ENCODE measurements at regions not wholly inside any gene's neighbourhood (a gene's known extent, or its start where the extent isn't known, plus 50 kb on each side); places are given as distances from the start of the nearest gene placed in this dataset.
"Not testable (repeated sequence)": the region's sequence is repeated elsewhere in the genome, so short reads cannot be mapped to it uniquely, and the experiment has no call there.

DNA sequence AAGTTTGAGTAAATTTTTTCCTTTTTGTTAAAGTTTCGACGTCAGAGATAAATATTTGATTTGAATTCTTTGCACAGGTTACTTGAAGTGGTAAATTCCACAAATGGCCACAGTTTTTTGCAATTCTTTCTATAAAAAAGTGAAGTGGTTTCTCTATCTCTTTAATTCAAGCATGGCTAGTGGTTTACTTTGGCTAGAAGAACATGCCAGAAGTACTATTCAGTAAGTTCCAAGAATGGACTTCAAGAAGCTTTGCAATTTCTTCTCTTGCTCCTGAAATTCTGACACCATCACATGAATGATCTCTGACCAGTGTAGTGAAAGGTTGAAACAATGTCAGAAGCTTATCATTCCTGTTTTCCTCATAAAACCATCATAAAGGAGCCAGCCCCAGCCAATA, 55.7 kb upstream of the RNPC3 start:
- intact Hi-C loops (cut with micrococcal nuclease): loop anchor here (10.0 kb wide), 1 partner anchor 285 kb away; no protein-coding TSS in a partner anchor

DNA sequence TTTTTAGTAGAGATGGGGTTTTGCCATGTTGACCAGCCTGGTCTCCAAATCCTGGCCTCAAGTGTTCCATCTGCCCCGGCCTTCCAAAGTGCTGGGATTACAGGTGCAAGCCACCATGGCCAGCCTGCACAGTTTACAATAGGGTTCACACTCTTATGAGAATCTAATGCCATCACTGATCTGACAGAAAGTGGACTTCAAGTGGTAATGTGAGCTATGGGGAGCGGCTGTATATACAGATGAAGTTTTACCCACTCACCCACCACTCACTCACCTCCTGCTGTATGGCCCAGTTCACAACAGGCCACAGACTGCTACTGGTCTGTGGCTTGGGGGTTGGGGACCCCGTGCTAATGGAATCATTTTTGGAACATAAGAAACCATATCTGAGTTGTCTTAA, 58.4 kb upstream of the RNPC3 start:
- intact Hi-C loops (cut with micrococcal nuclease): loop anchor here (10.0 kb wide), 1 partner anchor 282 kb away; no protein-coding TSS in a partner anchor

DNA sequence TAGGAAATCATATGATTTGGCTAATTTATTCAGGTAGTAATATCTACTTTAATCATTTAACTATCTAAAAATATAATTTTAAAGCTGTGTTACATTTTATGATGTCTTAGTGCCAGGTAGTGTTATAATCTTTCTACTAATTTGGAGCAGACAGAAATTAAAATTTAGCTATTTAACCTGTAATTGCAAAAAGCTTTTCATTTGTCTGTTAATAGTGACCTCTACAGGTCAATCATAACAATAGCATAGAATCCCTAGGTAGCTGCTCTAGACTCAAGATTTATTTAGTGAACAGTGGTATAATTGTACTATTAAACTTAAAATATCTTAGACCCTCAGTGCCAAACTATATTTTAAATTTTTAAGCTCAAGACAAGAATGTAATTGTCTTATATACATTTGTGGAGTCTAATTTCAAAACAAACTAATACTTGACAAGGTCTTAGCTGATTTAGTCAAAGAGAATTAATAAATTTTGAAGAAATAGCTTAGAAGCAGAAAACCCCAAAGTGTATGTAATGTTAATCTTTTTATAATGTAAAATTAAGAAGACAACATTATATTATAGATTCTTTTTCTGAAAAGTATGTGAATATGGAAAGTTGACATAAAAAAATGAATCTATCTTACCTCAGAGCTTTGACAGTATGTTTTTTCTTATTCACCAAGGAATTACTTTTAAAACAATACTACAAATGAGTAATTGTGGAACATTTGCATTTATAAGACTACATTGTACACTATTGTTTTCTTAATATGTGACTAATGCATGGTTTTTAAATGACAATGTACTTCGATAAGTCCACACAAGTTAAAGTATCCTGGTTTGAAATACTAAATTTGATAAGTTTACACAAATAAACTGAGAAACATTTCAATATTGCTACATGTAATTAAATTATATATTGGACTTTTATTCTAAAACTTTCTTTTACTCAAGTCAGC, 64.1 kb upstream of the RNPC3 start:
- intact Hi-C loops (cut with micrococcal nuclease): loop anchor here (1.0 to 10.0 kb wide), 4 partner anchors 60 to 1939 kb away; no protein-coding TSS in a partner anchor

DNA sequence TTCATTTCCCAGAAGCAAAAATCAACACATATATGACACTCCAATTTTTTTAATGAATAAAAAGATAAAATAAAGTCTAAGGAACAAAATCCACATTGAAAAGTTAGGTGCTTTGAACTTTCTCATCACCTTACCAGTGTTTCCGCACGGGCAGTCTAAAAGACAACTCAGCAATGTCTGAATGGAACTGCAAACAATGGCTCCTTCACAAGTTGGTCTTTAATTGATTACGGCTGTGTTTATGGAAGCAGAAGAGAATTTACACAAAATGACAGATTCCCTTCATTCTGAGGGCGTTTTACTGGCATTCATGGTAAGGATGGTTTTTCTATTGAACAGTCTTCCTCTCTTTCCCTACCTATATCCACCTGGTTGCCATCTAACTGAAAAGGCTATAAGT, 65.0 kb upstream of the RNPC3 start:
- intact Hi-C loops (cut with micrococcal nuclease): loop anchor here (5.0 to 10.0 kb wide), 2 partner anchors 276 to 1938 kb away; no protein-coding TSS in a partner anchor

DNA sequence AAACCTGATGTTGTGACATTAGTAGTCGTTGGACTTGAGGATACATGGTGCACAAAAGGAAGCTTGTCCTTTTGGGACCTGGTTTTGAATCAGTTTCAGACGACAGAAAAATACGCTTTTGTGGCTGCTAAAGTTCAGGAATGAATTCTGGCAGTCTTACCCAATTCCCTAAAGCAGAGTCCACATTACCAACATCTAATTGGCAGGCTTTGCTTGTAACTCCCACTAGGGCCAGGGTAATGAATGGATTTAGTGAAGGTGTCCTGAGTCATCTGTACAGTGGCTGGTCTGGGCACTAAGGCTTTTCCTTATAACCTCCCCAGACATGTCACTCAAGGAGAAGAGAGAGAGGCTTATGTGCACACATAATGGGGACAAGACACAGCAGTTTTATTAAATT, 66.2 kb upstream of the RNPC3 start:
- intact Hi-C loops (cut with micrococcal nuclease): no loop called here

DNA sequence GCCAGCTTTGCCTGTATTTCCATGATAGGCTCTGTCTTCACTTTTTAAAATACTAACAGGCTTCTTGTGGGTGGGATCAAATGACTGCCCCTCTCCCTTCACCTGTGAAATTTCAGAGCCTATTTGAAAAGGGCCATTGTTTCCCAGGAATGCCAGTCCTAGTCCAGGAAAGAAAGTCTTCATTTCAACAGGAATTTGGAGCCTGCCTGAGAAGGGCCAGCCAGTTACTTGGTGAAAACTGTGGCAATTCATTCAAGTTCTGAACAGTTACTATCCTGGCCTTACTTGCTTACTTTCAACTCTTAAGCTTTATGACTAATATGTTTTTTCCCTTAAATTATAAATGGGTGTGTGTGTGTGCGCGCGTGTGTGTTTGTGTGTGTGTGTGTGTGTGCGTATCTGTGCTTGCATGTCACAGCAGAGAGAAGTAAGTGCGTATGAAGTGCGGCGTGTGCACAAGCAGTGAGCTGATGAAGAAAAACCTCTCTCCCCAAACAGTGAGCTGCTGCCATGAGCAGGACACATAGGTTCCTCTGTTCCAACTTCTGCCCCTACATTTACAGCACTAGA, 67.5 kb upstream of the RNPC3 start:
- intact Hi-C loops (cut with micrococcal nuclease): no loop called here

DNA sequence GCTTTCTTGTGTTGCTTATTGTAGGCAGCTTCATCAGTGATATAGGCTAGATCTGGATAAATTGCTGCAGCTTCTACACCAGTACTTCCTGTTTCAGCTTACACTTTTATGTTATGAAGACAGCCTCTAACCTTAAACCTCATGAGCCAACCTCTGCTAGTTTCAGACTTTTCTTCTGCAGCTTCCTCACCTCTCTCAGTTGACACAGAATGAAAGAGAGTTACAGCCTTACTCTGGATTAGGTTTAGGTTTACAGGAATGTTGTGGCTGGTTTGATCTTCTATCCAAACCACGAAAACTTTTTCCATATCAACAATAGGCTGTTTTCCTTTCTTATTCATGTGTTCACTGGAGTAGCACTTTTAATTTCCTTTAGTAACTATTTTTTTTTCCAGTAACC, 76.9 kb upstream of the RNPC3 start:
- intact Hi-C loops (cut with micrococcal nuclease): no loop called here

DNA sequence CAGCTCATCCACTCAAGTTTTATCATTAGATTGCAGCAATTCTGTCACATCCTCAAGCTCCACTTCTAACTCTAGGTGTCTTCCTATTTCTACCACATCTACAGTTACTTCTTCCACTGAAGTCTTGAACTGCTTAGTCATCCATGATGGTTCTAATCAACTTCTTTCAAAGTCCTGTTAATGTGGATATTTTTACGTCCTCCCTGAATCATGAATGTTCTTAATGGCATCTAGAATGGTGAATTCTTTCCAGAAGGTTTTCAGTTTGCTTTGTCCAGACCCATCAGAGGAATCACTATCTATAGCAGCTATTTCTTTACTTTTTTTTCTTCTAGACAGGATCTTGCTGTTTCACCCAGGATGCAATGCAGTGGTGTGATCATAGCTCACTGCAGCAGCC, 78.0 kb upstream of the RNPC3 start:
- intact Hi-C loops (cut with micrococcal nuclease): no loop called here

DNA sequence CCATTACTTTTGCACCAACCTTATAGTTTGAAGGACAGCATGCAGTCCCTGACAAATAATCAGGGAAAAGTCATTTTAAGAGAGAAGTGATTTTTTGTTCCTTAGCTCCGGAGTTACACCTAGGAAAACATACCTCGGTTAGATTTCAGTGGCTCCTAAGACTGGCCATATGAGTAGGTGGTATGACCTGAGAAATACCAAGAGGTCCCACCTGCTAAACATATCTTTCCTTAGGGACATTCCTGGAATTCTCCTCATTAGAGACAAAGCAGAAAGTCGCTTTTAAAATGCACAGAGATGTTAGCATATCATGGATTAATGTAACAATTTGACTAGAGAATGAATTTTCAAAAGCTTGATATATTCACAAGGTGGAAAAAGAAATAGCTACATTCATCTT, 84.2 kb upstream of the RNPC3 start:
- intact Hi-C loops (cut with micrococcal nuclease): no loop called here

DNA sequence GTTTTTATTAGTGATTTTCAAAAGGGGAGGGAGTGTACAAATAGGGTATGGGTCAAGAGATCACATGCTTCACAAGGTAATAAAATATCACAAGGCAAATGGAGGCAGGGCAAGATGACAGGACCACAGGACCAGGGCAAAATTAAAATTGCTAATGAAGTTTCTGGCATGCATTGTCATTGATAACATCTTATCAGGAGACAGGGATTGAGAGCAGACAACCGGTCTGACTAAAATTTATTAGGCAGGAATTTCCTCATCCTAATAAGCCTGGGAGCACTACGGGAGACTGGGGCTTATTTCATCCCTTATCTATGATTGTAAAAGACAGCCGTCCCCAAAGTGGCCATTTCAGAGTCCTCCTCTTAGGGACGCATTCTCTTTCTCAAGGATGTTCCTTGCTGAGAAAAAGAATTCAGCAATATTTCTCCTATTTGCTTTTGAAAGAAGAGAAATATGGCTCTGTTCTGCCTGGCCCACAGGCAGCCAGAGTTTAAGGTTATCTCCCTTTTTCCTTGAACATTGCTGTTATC, 88.9 kb upstream of the RNPC3 start:
- intact Hi-C loops (cut with micrococcal nuclease): not testable (repeated sequence)

DNA sequence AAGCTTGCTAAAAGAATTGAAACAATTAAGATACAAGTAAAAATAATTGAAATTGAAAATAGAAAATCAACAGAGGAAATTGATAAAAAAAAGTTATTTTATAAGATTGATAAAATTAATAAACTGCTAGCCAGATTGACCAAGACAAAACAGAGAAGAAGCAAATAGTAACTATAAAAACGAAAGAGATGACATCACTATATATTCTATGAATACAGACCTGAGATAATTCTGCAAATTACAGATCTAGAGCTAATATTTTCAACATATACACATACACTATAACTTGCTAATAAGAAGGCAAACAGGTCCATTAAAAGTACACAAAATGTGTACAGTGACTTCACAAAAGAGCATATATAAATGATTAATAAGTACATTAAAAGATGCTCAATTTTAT, 90.1 kb upstream of the RNPC3 start:
- intact Hi-C loops (cut with micrococcal nuclease): no loop called here

DNA sequence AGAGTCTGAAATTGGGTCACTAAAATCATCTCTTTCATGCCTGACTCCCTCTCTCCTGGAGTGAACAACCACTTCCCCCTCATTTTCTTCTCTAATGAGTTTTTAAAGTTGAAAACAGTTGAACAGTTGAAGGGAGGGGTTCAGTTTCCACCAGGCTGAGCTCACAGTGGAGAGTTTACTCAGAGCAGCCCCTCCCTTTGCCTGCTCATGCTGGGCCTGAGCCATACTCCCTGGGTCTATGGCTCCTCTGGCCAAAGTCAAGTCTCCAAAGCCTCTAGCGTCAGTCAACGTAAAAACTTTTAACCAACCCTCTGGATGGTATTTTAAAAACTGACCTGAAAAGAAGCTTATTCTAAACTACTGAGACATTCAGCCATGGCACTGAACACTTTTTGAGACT, 100.8 kb upstream of the RNPC3 start:
- intact Hi-C loops (cut with micrococcal nuclease): no loop called here

DNA sequence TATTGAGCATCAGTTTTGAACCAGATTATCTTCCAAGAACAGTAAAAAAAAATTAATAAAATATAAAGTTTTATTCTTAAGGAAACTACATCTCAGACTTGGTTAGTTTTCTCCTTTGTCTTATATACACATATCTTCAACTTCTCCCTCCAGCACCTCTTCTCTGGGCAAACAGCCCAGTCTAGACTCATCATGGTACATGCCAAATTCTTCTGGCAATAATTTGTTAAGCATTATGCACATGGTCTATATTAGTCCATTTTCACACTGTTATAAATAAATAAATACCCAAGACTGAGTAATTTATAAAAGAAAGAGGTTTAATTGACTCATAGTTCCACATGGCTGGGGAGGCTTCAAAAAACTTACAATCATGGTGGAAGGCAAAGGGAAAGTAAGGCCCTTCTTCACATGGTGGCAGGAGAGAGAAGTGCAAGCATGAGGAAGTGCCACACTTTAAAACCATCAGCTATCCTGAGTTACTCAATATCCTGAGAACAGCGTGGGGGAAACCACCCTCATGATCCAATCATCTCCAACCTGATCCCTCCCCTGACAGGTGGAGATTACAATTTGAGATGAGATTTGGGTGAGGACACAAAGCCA, 108.7 kb upstream of the RNPC3 start:
- intact Hi-C loops (cut with micrococcal nuclease): no loop called here

DNA sequence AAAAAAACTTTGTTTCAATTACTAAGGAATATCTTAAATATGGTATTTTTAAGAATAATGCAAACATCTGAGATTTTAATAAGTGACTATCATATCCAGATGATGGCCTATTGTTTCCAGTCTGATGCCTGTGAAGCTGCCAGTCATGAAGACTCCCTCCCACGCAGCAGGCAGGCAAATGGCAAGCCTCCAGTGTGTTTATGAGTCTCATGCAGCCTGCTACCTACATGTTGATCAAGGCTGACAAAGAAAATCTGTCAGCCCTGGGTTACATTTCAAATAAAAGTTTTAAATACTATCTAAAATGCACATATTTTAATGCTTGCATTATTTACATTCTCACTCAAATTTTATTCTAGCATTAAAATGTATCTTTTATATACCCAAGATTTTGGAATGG, 137.6 kb upstream of the RNPC3 start:
- intact Hi-C loops (cut with micrococcal nuclease): no loop called here

DNA sequence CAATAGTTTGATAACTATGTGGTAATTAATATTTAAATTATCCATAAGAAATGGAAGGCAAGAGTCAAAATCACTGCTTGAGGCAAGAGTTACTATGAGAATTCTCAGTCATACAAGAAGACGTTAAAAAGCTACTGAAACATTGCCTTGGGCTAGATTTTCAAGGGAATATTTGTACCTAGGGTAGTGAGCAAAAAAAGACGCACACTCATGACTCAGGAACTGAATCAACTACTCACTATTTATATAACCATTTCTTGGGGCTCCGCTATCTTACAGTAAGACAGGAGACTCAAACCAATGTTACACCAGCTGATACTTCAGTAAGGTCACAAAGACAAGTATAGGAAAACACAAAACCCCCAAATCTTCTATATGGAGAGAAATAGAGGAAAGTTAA, 151.5 kb upstream of the RNPC3 start:
- intact Hi-C loops (cut with micrococcal nuclease): no loop called here

DNA sequence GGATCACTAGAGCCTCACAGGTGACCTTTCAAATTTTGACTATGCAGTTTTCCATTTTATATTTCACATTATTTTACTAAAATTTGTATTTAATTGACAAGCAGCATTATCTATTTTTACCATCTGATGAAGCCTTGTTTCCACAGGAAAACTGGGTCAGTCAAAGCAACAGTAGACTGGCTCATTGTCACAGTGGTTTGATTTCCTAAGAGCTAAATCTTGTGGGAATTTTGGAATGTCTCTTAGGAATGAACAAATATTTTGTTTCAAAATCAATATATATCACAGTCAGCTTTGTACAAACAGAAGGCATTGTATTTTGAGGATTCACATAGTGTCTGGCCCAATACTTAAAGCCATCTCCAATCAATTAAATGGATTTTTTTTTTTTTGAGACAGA, 152.6 kb upstream of the RNPC3 start:
- intact Hi-C loops (cut with micrococcal nuclease): no loop called here

DNA sequence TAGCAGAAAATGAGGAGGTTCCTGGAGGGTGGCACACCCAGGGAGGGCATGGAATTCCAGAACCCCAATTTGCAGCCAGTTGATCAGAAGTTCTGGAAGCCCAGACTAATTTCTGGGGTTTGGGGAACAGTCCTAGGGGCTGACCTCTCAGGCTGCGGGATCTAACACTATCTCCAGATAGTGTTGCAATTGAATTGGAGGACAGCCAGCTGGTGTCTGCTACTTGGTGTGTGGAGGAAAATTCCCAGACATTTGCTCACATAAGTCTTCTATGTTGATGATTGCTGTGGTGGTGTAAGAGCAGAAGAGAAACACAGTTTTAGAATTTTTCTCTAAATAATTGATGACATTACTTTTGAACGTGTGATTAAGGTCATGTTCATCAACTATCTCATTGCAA, 154.3 kb upstream of the RNPC3 start:
- intact Hi-C loops (cut with micrococcal nuclease): no loop called here

DNA sequence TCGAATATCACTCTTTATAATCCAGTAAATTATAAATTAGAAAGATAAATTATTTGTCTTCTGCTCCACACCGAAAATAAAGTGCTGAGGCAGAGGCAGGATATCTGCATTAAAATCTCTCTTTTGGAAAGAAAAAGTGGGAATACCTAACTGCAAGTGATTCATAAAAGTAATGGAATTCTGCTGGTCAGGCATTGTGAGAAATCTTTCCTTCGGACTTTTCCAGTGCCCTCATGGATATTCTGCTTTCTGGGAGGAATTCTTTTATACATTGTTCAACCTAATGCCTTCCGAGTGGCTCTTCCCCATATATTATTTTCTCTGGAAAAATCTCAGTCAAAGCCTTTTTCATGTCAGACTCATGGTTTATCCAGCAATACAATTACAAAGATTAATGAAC, 158.3 kb upstream of the RNPC3 start:
- intact Hi-C loops (cut with micrococcal nuclease): loop anchor here (5.0 kb wide), 1 partner anchor 150 kb away; no protein-coding TSS in a partner anchor

DNA sequence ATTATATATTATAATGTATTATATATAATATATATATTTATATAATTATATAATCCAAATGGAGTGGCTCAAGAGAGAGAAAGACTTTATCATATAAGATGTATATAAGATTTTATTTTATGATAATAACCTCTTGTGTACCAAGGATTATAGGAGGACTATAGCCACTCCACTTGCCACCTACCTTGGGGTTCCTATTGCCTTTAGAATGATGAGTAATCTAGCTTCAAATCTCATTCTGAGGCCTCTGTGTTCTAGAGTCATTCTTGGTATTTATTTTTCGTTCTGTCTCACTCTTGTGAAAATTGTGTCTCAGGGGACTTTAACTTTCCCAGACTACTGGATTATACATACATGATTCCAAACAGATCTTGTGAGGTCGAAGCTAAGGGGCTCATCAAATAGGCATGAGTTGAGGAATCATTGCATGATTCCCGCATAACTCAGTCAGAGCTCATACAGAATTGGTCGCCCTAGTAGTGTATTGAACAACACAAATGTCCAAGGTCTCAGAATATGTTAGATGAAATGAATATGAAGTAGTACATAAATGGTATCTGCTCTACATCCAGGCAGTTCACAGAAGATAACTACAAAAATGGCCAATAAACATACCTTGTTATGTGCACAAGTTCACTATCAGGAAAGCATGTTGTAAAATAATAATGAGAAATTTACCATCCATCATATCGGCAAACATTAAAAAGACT, 159.5 kb upstream of the RNPC3 start:
- intact Hi-C loops (cut with micrococcal nuclease): loop anchor here (5.0 kb wide), 1 partner anchor 151 kb away; no protein-coding TSS in a partner anchor

DNA sequence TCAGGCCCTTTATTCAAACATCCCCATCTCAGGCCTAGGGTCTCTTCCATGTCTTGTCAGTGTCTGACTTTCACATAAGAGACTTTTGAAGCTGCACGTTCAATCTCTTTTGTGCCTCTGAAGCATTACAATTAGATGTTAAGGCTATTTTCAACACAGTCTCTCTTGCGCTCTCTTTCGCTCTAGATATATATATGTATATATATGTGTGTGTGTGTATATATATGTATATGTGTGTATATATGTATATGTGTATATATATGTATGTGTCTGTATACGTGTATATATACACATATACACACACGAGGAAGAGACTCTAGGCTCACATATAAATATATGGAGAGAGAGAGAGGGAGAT, 162.5 kb upstream of the RNPC3 start:
- intact Hi-C loops (cut with micrococcal nuclease): loop anchor here (5.0 kb wide), 1 partner anchor 164 kb away; the partner anchor contains the start of gene RNPC3

DNA sequence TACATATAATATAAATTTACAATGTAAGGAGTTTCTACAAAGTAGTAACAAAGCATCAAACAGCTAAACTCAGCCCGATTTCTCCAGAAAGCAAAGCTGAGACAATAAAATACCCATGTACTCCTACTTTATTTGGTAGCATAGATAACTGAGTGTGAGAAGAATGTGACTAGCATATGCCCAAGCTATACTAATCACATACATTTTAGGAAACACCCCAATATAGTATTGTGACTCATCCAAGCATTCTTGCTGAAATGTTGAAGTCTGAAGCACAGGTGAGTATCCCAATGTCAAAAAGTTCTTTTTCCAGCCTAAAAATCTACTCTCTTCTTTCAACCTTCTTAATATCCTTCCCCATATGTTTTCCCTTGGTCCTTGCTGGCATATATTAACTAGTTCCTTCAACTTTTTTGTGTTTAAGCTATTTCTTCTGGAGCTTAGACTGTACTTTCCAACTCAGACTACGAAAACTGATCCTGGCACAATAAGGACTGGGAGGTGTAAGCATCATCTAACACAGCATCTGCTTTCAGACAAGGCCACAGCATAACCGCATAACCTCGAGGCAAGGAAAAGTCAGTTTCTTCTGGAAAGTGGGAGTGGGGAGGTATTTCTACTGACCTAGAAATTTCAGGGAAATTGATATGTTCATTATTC, 163.0 kb upstream of the RNPC3 start:
- intact Hi-C loops (cut with micrococcal nuclease): loop anchor here (5.0 kb wide), 1 partner anchor 165 kb away; the partner anchor contains the start of gene RNPC3

Data from T-helper 1 cell treated with Interleukin-12 subunit alpha and Interleukin-12 subunit beta and Interleukin-4 antibody, amounts not matched to agents 30 ng/mL and 1 ng/mL, for 36 hours (primary cell).